ENCODE measurements at regions not wholly inside any gene's neighbourhood (a gene's known extent, or its start where the extent isn't known, plus 50 kb on each side); places are given as distances from the start of the nearest gene placed in this dataset.
"Not testable (repeated sequence)": the region's sequence is repeated elsewhere in the genome, so short reads cannot be mapped to it uniquely, and the experiment has no call there.

- Histone ChIP-seq H3K4me3 (ENCODE audit: low read depth, low read length) (no peak overlapping the region), H3K27me3 (ENCODE audit: control insufficient read depth, insufficient read depth, low read length) (no peaks in the 10 kb centered on the region), H3K36me3 (ENCODE audit: control insufficient read depth, insufficient read depth, low read length) (no peaks in the 10 kb centered on the region), H3K27ac (ENCODE audit: low read depth, low read length) (no peak overlapping the region), H3K4me1 (ENCODE audit: control insufficient read depth, insufficient read depth, low read length) (peaks cover 6% of the 10 kb centered on the region), H3K9me3 (ENCODE audit: control insufficient read depth, insufficient read depth, low read length) (peaks cover 7% of the 10 kb centered on the region)
- no peak for DNase-seq (ENCODE audit: low read depth in 4 of 6, low spot score in 6 of 6)
- WGBS (ENCODE audit: insufficient coverage), result no CpG with 5 or more reads among the region's 2 CpGs
Measured at GRCh38 chr11:13127161-13127560, 118.0 kb downstream of the RASSF10 start.

GRCh38 chr11:13128354-13128753, 119.2 kb downstream of the RASSF10 start:
- H3K27ac ChIP-seq (ENCODE audit: low read depth, low read length), result no peak overlapping the region
- WGBS (ENCODE audit: insufficient coverage), result 90% methylated on average over 4 of the region's 4 CpGs
- H3K36me3 ChIP-seq (ENCODE audit: control insufficient read depth, insufficient read depth, low read length), result no peaks in the 10 kb centered on the region
- peaks cover 6% of the 10 kb centered on the region for H3K4me1 ChIP-seq (ENCODE audit: control insufficient read depth, insufficient read depth, low read length)
- H3K9me3 ChIP-seq (ENCODE audit: control insufficient read depth, insufficient read depth, low read length), result peaks cover 2% of the 10 kb centered on the region
- DNase-seq (ENCODE audit: low read depth in 4 of 6, low spot score in 6 of 6), result no peak
- no peak overlapping the region for H3K4me3 ChIP-seq (ENCODE audit: low read depth, low read length)
- no peaks in the 10 kb centered on the region for H3K27me3 ChIP-seq (ENCODE audit: control insufficient read depth, insufficient read depth, low read length)

GRCh38 chr11:13134066-13134465, 125.0 kb downstream of the RASSF10 start:
- WGBS (ENCODE audit: insufficient coverage), result 60% methylated on average over 1 of the region's 3 CpGs
- Histone ChIP-seq H3K27me3 (ENCODE audit: control insufficient read depth, insufficient read depth, low read length) (no peaks in the 10 kb centered on the region), H3K4me3 (ENCODE audit: low read depth, low read length) (no peak overlapping the region), H3K36me3 (ENCODE audit: control insufficient read depth, insufficient read depth, low read length) (no peaks in the 10 kb centered on the region), H3K9me3 (ENCODE audit: control insufficient read depth, insufficient read depth, low read length) (peaks cover 2% of the 10 kb centered on the region), H3K27ac (ENCODE audit: low read depth, low read length) (peak overlapping the region; percentile 96), H3K4me1 (ENCODE audit: control insufficient read depth, insufficient read depth, low read length) (peaks cover 17% of the 10 kb centered on the region)
- DNase-seq (ENCODE audit: low read depth in 4 of 6, low spot score in 6 of 6), result peak in 1 of 6 donors; percentile 74

GRCh38 chr11:13134886-13135285, 125.8 kb downstream of the RASSF10 start:
- Histone ChIP-seq H3K27me3 (ENCODE audit: control insufficient read depth, insufficient read depth, low read length) (no peaks in the 10 kb centered on the region), H3K9me3 (ENCODE audit: control insufficient read depth, insufficient read depth, low read length) (peaks cover 2% of the 10 kb centered on the region), H3K4me3 (ENCODE audit: low read depth, low read length) (no peak overlapping the region), H3K4me1 (ENCODE audit: control insufficient read depth, insufficient read depth, low read length) (peaks cover 17% of the 10 kb centered on the region), H3K36me3 (ENCODE audit: control insufficient read depth, insufficient read depth, low read length) (no peaks in the 10 kb centered on the region), H3K27ac (ENCODE audit: low read depth, low read length) (peak overlapping the region; percentile 96)
- WGBS (ENCODE audit: insufficient coverage), result no CpG with 5 or more reads among the region's 2 CpGs
- DNase-seq (ENCODE audit: low read depth in 4 of 6, low spot score in 6 of 6), result peak in 2 of 6 donors; percentile 42 to 45

- Histone ChIP-seq H3K27me3 (ENCODE audit: control insufficient read depth, insufficient read depth, low read length) (no peaks in the 10 kb centered on the region), H3K27ac (ENCODE audit: low read depth, low read length) (peak overlapping the region; percentile 96), H3K4me1 (ENCODE audit: control insufficient read depth, insufficient read depth, low read length) (peaks cover 22% of the 10 kb centered on the region), H3K36me3 (ENCODE audit: control insufficient read depth, insufficient read depth, low read length) (no peaks in the 10 kb centered on the region), H3K4me3 (ENCODE audit: low read depth, low read length) (no peak overlapping the region), H3K9me3 (ENCODE audit: control insufficient read depth, insufficient read depth, low read length) (peaks cover 2% of the 10 kb centered on the region)
- no CpG with 5 or more reads among the region's 3 CpGs for WGBS (ENCODE audit: insufficient coverage)
- peak in 5 of 6 donors; percentile 61 to 93 (median 82) for DNase-seq (ENCODE audit: low read depth in 4 of 6, low spot score in 6 of 6)
Measured at GRCh38 chr11:13135385-13136271, 126.5 kb downstream of the RASSF10 start.

GRCh38 chr11:13136272-13136596, 127.1 kb downstream of the RASSF10 start:
- WGBS (ENCODE audit: insufficient coverage), result 79% methylated on average over 2 of the region's 2 CpGs
- Histone ChIP-seq H3K27ac (ENCODE audit: low read depth, low read length) (peak overlapping the region; percentile 96), H3K9me3 (ENCODE audit: control insufficient read depth, insufficient read depth, low read length) (no peaks in the 10 kb centered on the region)

GRCh38 chr11:13137844-13138301, 128.8 kb downstream of the RASSF10 start:
- no CpG with 5 or more reads among the region's 1 CpG for WGBS (ENCODE audit: insufficient coverage)
- DNase-seq (ENCODE audit: low read depth in 4 of 6, low spot score in 6 of 6), result no peak
- Histone ChIP-seq H3K9me3 (ENCODE audit: control insufficient read depth, insufficient read depth, low read length) (no peaks in the 10 kb centered on the region), H3K4me3 (ENCODE audit: low read depth, low read length) (no peak overlapping the region), H3K27me3 (ENCODE audit: control insufficient read depth, insufficient read depth, low read length) (no peaks in the 10 kb centered on the region), H3K36me3 (ENCODE audit: control insufficient read depth, insufficient read depth, low read length) (no peaks in the 10 kb centered on the region), H3K4me1 (ENCODE audit: control insufficient read depth, insufficient read depth, low read length) (peaks cover 38% of the 10 kb centered on the region), H3K27ac (ENCODE audit: low read depth, low read length) (no peak overlapping the region)

More at GRCh38 chr11:13136272-13136596, 127.1 kb downstream of the RASSF10 start:
- DNase-seq (ENCODE audit: low read depth in 4 of 6, low spot score in 6 of 6), result no peak
- peaks cover 28% of the 10 kb centered on the region for H3K4me1 ChIP-seq (ENCODE audit: control insufficient read depth, insufficient read depth, low read length)
- no peak overlapping the region for H3K4me3 ChIP-seq (ENCODE audit: low read depth, low read length)
- H3K36me3 ChIP-seq (ENCODE audit: control insufficient read depth, insufficient read depth, low read length), result no peaks in the 10 kb centered on the region
- H3K27me3 ChIP-seq (ENCODE audit: control insufficient read depth, insufficient read depth, low read length), result no peaks in the 10 kb centered on the region

GRCh38 chr11:13139085-13139484, 130.0 kb downstream of the RASSF10 start:
- not testable (repeated sequence) for H3K27me3 ChIP-seq (ENCODE audit: control insufficient read depth, insufficient read depth, low read length); H3K27ac ChIP-seq (ENCODE audit: low read depth, low read length); H3K36me3 ChIP-seq (ENCODE audit: control insufficient read depth, insufficient read depth, low read length); DNase-seq (ENCODE audit: low read depth in 4 of 6, low spot score in 6 of 6); H3K9me3 ChIP-seq (ENCODE audit: control insufficient read depth, insufficient read depth, low read length); H3K4me3 ChIP-seq (ENCODE audit: low read depth, low read length)
- WGBS (ENCODE audit: insufficient coverage), result no CpG with 5 or more reads among the region's 1 CpG
- peaks cover 38% of the 10 kb centered on the region for H3K4me1 ChIP-seq (ENCODE audit: control insufficient read depth, insufficient read depth, low read length)

GRCh38 chr11:13140028-13140870, 131.1 kb downstream of the RASSF10 start:
- H3K4me1 ChIP-seq (ENCODE audit: control insufficient read depth, insufficient read depth, low read length), result peaks cover 29% of the 10 kb centered on the region
- H3K4me3 ChIP-seq (ENCODE audit: low read depth, low read length), result no peak overlapping the region
- no peaks in the 10 kb centered on the region for H3K36me3 ChIP-seq (ENCODE audit: control insufficient read depth, insufficient read depth, low read length)
- no peaks in the 10 kb centered on the region for H3K9me3 ChIP-seq (ENCODE audit: control insufficient read depth, insufficient read depth, low read length)
- WGBS (ENCODE audit: insufficient coverage), result 40% methylated on average over 4 of the region's 7 CpGs
- peak overlapping the region; percentile 81 for H3K27ac ChIP-seq (ENCODE audit: low read depth, low read length)
- DNase-seq (ENCODE audit: low read depth in 4 of 6, low spot score in 6 of 6), result peak in 2 of 6 donors; percentile 38 to 72
- no peaks in the 10 kb centered on the region for H3K27me3 ChIP-seq (ENCODE audit: control insufficient read depth, insufficient read depth, low read length)

All from spinal cord (tissue), 9 donors.